Prostate gland (tissue), 2 donors: ENCODE measurements at regions not wholly inside any gene's neighbourhood (a gene's known extent, or its start where the extent isn't known, plus 50 kb on each side); places are given as distances from the start of the nearest gene placed in this dataset.

Experiments
- CTCF ChIP-seq, 4 experiments: fragments of 200-600 bp in 2 of 4; fragments of 450-650 bp in 2 of 4; sonication (generic) in 2 of 4; IDR thresholded peaks; 1 replicate in 3 of 4; 2 replicates in 1 of 4; pipeline ENCODE4 v1.5.1; 2016 to 2019; ENCODE audit warnings: antibody characterized with exemption in 4 of 4, mild to moderate bottlenecking in 2 of 4, moderate library complexity in 2 of 4
- POLR2A ChIP-seq: fragments of 450-650 bp; IDR thresholded peaks from one replicate; pipeline ENCODE4 v1.6.1; 2016; ENCODE audit warnings: antibody characterized with exemption, mild to moderate bottlenecking

DNA sequence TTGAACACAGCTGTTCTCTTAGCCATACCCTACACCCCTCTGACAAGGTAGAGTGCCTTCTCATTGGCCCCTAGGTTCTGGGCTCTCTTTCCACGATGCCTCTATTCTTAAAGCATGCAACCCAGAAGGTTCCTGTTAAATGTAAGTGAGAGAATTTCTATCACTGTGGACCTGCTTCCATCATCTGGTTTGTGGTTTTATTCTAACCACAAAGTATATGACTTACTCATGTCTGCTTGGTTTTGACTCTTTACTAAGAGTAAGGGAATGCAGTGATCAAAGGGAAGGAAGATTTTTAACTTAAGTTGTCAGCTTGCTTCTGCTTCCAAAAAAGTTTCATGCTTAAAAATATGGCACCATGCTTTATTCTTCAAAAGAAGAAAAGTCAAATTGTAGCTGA is 80.2 kb downstream of the ANKEF1 start:
- TF ChIP-seq CTCF (IDR thresholded peaks at IDR 0.05) (no peak), POLR2A (no peak)
